ENCODE measurements at regions not wholly inside any gene's neighbourhood (a gene's known extent, or its start where the extent isn't known, plus 50 kb on each side); places are given as distances from the start of the nearest gene placed in this dataset.

GRCh38 chr10:131617113-131617858 is 283.5 kb upstream of the PPP2R2D start:
- H3K27me3 Mint-ChIP-seq (ENCODE audit: unreplicated experiment): no peaks in the 10 kb centered on the region
- H3K36me3 Mint-ChIP-seq (ENCODE audit: unreplicated experiment): no peaks in the 10 kb centered on the region
- peaks cover 33% of the 10 kb centered on the region for H3K9me3 Mint-ChIP-seq (ENCODE audit: unreplicated experiment)
- H3K27ac Mint-ChIP-seq (ENCODE audit: unreplicated experiment): no peak overlapping the region
- DNase-seq (ENCODE audit: extremely low spot score, unreplicated experiment): peak; percentile 81
- H3K4me1 Mint-ChIP-seq (ENCODE audit: unreplicated experiment): no peaks in the 10 kb centered on the region
- TF ChIP-seq CTCF (IDR thresholded peaks at IDR 0.05): no peak
- H3K4me3 Mint-ChIP-seq (ENCODE audit: unreplicated experiment): no peak overlapping the region

GRCh38 chr10:131618587-131619267 is 282.1 kb upstream of the PPP2R2D start:
- Mint-ChIP-seq H3K9me3 (ENCODE audit: unreplicated experiment) (peaks cover 25% of the 10 kb centered on the region), H3K27ac (ENCODE audit: unreplicated experiment) (no peak overlapping the region), H3K4me1 (ENCODE audit: unreplicated experiment) (no peaks in the 10 kb centered on the region), H3K4me3 (ENCODE audit: unreplicated experiment) (no peak overlapping the region), H3K27me3 (ENCODE audit: unreplicated experiment) (no peaks in the 10 kb centered on the region), H3K36me3 (ENCODE audit: unreplicated experiment) (peaks cover 2% of the 10 kb centered on the region)
- peak; percentile 84 for DNase-seq (ENCODE audit: extremely low spot score, unreplicated experiment)
- TF ChIP-seq CTCF (IDR thresholded peaks at IDR 0.05): no peak

- Mint-ChIP-seq H3K27me3 (ENCODE audit: unreplicated experiment) (no peaks in the 10 kb centered on the region), H3K27ac (ENCODE audit: unreplicated experiment) (no peak overlapping the region), H3K4me3 (ENCODE audit: unreplicated experiment) (no peak overlapping the region), H3K36me3 (ENCODE audit: unreplicated experiment) (peaks cover 2% of the 10 kb centered on the region), H3K4me1 (ENCODE audit: unreplicated experiment) (no peaks in the 10 kb centered on the region), H3K9me3 (ENCODE audit: unreplicated experiment) (peaks cover 11% of the 10 kb centered on the region)
- DNase-seq (ENCODE audit: extremely low spot score, unreplicated experiment): peak; percentile 82
- TF ChIP-seq CTCF (IDR thresholded peaks at IDR 0.05): no peak
These were observed 280.5 kb upstream of the PPP2R2D start for GRCh38 chr10:131620314-131620713.

GRCh38 chr10:131620904-131621303 is 279.9 kb upstream of the PPP2R2D start:
- Mint-ChIP-seq H3K27me3 (ENCODE audit: unreplicated experiment) (no peaks in the 10 kb centered on the region), H3K4me3 (ENCODE audit: unreplicated experiment) (no peak overlapping the region), H3K36me3 (ENCODE audit: unreplicated experiment) (peaks cover 2% of the 10 kb centered on the region), H3K9me3 (ENCODE audit: unreplicated experiment) (peaks cover 11% of the 10 kb centered on the region), H3K27ac (ENCODE audit: unreplicated experiment) (no peak overlapping the region), H3K4me1 (ENCODE audit: unreplicated experiment) (no peaks in the 10 kb centered on the region)
- TF ChIP-seq CTCF (IDR thresholded peaks at IDR 0.05): no peak
- DNase-seq (ENCODE audit: extremely low spot score, unreplicated experiment): peak; percentile 83

Measured in osteocyte (in vitro differentiated cells).